T47D (cell line): ENCODE measurements at regions not wholly inside any gene's neighbourhood (a gene's known extent, or its start where the extent isn't known, plus 50 kb on each side); places are given as distances from the start of the nearest gene placed in this dataset.
"Not testable (repeated sequence)": the region's sequence is repeated elsewhere in the genome, so short reads cannot be mapped to it uniquely, and the experiment has no call there.

Source experiments
- DNase-seq, 2 experiments: peaks; one replicate each; pipeline versions ENCODE4 v3.0.0 to v3.0.0-alpha.2; 2011 to 2012; ENCODE audit warnings: low read depth in 1 of 2, low spot score in 1 of 2
- JUND ChIP-seq: IDR thresholded peaks from 2 replicates; pipeline ENCODE4 v1.6.1; 2012; ENCODE audit warnings: low read depth
- in situ Hi-C: cut with HindIII; loops from 2 replicates; pipeline ENCODE4 v1.10.0; 2016; ENCODE audit warnings: low sequenced_read_pairs, low pct_unique_long_range_greater_than_20kb

GRCh38 chr7:3117488-3118231 is 74.0 kb upstream of the CARD11 start:
- TF ChIP-seq JUND, result no peak
- in situ Hi-C loops, result no loop called here
- DNase-seq, result no peak

DNA sequence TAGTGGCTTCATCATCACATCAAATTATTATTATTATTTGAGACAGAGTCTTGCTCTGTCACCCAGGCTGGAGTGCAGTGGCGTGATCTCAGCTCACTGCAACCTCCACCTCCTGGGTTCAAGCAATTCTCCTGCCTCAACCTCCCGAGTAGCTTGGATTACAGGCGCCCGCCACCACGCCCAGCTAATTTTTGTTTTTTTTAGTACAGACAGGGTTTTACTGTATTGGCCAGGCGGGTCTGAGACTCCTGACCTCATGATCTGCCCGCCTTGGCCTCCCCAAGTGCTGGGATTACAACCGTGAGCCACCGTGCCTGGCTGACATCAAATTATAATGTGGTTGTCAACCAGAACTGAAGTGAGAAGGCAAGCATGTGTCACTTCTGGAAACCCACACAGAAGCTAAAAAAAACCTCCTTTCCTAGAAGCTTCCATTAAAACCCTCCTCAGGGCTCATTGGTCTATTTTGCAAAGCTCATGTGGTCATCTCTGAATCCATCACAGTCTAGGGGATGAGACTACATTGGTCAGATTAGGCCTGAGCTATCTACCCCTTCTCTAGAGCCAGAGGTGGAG is 75.8 kb upstream of the CARD11 start:
- in situ Hi-C loops, DNase-seq: not testable (repeated sequence)

GRCh38 chr7:3119963-3120362 is 76.3 kb upstream of the CARD11 start:
- no peak for DNase-seq
- in situ Hi-C loops, result no loop called here
- no peak for TF ChIP-seq JUND

DNA sequence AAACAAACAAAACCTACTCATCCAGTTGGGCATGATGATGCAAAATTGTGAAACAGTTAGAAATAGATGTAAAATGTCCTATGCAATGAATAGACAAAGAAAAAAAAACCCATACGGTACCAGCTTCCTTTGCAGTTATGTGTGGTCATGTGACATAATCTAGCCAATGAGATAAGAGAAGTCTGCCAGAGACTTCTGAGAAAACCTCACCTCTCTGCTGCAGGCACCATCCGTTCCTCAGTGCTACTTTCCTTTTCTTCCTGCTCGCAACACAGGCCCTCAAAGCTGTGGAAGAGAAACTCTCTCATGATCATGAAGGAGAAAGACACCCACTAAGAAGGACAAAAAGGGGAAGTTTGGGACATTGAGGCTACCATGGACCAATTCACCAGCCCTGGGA is 76.8 kb upstream of the CARD11 start:
- no peak for DNase-seq
- in situ Hi-C loops, result no loop called here

GRCh38 chr7:3128857-3129490 is 85.3 kb upstream of the CARD11 start:
- TF ChIP-seq JUND, result no peak
- DNase-seq, result no peak
- in situ Hi-C loops, result no loop called here

More for the DNA sequence above, 76.8 kb upstream of the CARD11 start:
- TF ChIP-seq JUND, result no peak

- no peak for TF ChIP-seq JUND
- DNase-seq, result no peak
- in situ Hi-C loops, result no loop called here
Measured at GRCh38 chr7:3133811-3134385, 90.2 kb upstream of the CARD11 start.

DNA sequence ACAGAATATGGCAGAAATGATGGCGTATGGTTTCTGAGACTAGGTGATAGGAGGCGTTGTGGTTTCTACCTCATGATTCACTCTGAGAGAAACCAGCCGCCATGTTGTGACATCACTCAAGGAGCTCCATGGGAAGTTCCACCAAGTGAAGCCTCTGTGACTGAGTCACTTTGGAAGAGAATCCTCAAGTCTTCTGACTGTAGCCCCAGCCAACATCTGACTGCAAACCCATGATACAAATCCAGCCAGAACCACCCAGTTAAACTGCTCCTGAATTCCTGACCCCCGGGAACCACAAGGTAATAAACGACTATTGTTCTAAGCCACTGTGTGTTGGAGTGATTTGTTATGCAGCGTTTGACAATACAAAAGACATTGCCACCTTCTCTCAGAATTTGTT is 91.1 kb upstream of the CARD11 start:
- DNase-seq, result no peak
- in situ Hi-C loops, result no loop called here

GRCh38 chr7:3135626-3136025 is 92.0 kb upstream of the CARD11 start:
- no peak for DNase-seq
- in situ Hi-C loops, result no loop called here
- TF ChIP-seq JUND, result no peak

More for the DNA sequence above, 91.1 kb upstream of the CARD11 start:
- no peak for TF ChIP-seq JUND

- TF ChIP-seq JUND, result no peak
- in situ Hi-C loops, result no loop called here
- DNase-seq, result no peak
Measured at GRCh38 chr7:3138206-3138605, 94.5 kb upstream of the CARD11 start.

GRCh38 chr7:3138997-3139396 is 95.3 kb upstream of the CARD11 start:
- in situ Hi-C loops, result no loop called here
- TF ChIP-seq JUND, result no peak
- DNase-seq, result no peak

DNA sequence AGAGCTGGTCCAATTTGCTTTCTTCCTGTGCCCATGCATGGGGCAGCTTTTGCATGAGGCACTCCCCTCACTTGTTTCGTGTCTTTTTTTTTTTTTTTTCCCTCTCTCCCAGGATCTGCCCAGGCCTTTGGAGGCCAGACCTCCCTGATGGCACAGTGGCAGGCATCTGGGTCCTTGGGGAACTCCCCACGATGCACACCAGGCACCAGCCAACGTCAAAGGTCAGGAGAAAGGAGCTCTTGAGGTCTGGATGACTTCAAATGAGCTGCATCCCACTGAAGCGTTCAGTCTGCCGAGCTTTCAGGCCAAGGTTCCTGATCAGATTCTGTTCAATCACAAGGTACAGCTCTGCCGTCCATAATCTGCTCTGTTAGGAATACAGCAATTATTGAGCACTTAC is 97.2 kb upstream of the CARD11 start:
- TF ChIP-seq JUND, result no peak
- no peak for DNase-seq
- in situ Hi-C loops, result no loop called here

DNA sequence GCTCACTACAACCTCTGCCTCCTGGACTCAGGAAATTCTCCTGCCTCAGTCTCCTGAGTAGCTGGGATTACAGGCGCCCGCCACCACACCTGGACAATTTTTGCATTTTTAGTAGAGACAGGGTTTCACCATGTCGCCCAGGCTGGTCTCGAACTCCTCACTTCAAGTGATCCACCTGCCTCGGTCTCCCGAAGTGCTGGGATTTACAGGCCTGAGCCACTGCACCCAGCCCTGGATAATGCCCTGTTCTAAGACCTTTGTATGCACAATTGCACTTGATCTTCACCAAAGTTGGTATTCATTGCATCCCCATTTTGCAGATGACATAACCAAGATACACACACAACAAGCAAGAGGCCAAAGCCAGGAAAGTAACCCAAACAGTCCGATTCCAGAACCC is 97.7 kb upstream of the CARD11 start:
- DNase-seq, result no peak
- no peak for TF ChIP-seq JUND
- in situ Hi-C loops, result no loop called here

DNA sequence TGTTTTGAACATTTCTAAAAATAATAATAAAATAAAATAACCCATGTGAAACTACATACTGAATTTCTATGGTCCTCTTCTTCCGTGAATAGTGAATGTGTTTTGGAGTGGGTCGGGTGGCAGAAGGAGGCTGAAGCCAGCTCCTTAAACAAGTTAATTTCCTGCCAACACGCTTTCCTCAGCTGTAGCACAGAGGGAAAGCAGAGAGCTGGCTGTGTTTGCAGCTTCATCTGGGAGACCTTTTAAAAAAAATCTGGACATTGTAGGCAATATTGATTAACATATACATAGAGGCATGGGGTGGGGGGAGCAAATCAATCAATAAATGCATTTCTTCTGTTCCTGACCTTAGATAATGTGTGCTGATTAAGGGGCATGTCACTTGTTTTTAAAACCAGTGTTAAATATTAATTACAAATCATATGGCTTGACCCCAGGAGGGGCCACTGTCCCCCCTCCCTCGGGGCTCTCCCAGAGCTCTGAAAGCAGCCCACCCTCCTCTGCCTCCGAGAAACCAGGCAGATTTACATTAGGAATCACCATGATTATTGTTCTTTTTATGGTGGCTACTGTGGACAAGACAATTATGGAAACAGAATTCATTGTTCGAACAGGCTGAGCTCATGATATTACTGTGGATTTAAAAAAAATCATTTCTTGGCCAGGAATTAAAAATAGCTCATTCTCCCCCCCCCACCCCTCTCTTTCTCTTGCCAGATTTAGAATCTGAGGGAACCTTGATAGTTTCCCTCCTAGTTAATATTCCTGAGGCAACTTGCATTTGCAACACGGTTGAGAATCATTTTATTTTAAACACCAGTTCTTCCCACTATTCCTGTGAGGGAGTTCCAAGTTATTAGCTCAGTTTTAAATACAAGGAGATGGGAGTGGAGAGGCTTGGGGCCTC is 100.5 kb upstream of the CARD11 start:
- in situ Hi-C loops, result no loop called here
- no peak for TF ChIP-seq JUND
- DNase-seq, result no peak

DNA sequence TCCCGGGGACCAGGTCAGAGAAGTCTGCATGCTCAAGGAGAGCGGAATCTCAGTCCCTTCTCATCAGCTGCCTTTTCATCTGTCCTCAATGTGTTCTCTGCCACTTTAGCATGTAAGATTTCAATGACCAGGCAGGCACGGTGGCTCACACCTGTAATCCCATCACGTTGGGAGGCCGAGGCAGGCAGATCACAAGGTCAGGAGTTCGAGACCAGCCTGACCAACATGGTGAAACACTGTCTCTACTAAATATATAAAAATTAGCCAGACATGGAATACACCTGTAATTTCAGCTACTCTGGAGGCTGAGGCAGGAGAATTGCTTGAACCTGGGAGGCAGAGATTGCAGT is 101.1 kb upstream of the CARD11 start:
- DNase-seq, in situ Hi-C loops: not testable (repeated sequence)
